Chondrocyte (in vitro differentiated cells): ENCODE measurements at regions not wholly inside any gene's neighbourhood (a gene's known extent, or its start where the extent isn't known, plus 50 kb on each side); places are given as distances from the start of the nearest gene placed in this dataset.

ENCODE experiments used
- DNase-seq: peaks from one replicate; pipeline ENCODE4 v3.0.0; 2021; ENCODE audit warnings: mixed read lengths, low spot score
- H3K27ac Mint-ChIP-seq: one replicate; pipeline ENCODE4 v1.8.0; 2021; ENCODE audit warnings: mild to moderate bottlenecking, moderate library complexity, mixed read lengths; ENCODE audit not compliant: unreplicated experiment
- H3K27me3 Mint-ChIP-seq: 2 replicates; pipeline ENCODE4 v1.8.0; 2021; ENCODE audit warnings: low read depth, mixed read lengths
- H3K36me3 Mint-ChIP-seq: 2 replicates; pipeline ENCODE4 v1.8.0; 2021; ENCODE audit warnings: low read depth, mixed read lengths
- H3K4me1 Mint-ChIP-seq: 2 replicates; pipeline ENCODE4 v1.8.0; 2021; ENCODE audit warnings: low read depth, mild to moderate bottlenecking, mixed read lengths
- H3K4me3 Mint-ChIP-seq: one replicate; pipeline ENCODE4 v1.8.0; 2021; ENCODE audit warnings: mild to moderate bottlenecking, moderate library complexity, mixed read lengths; ENCODE audit not compliant: unreplicated experiment
- H3K9me3 Mint-ChIP-seq: 2 replicates; pipeline ENCODE4 v1.8.0; 2021; ENCODE audit warnings: low read depth, mixed read lengths
- TF ChIP-seq, protein P1 (sequence below): fragments of 200-600 bp; sonication (generic); IDR thresholded peaks from 2 replicates; pipeline ENCODE4 v1.5.0; 2021; ENCODE audit warnings: antibody characterized with exemption, mild to moderate bottlenecking, moderate library complexity

DNA sequence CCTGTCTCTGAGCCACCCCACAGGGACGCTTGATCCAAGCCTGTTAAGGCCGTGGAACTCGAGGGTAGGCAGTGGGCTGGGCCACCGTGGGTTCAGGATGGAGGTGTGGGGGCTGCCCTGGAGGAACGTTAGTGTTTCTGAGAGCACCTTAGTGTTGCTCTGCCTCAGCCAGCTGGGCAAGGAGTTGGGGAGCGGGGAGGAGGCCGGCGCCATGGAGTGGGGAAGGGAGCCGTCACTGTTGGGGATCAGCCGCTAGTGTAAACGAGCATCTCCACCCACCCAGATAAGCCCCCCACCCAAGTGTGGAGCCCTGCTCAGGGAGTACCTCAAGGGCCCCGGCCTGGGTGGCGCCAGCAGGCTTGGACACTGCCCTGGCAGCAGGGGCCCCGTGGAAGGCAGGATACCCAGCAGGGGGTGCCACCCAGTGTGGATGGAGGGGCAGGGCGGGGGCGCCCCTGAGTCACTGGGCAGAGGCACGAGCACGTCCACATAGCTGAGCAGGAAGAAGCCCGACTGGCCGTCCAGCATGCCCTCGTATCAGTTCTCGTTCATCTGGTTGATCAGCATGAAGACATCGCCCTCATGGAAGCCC is 98.6 kb downstream of the KPNA2 start:
- Mint-ChIP-seq H3K27ac (no peak overlapping the region), H3K36me3 (peaks cover 8% of the 10 kb centered on the region), H3K9me3 (no peaks in the 10 kb centered on the region), H3K4me3 (no peak overlapping the region), H3K4me1 (peaks cover 3% of the 10 kb centered on the region), H3K27me3 (no peaks in the 10 kb centered on the region)
- DNase-seq, result no peak
- TF ChIP-seq, protein P1, sequence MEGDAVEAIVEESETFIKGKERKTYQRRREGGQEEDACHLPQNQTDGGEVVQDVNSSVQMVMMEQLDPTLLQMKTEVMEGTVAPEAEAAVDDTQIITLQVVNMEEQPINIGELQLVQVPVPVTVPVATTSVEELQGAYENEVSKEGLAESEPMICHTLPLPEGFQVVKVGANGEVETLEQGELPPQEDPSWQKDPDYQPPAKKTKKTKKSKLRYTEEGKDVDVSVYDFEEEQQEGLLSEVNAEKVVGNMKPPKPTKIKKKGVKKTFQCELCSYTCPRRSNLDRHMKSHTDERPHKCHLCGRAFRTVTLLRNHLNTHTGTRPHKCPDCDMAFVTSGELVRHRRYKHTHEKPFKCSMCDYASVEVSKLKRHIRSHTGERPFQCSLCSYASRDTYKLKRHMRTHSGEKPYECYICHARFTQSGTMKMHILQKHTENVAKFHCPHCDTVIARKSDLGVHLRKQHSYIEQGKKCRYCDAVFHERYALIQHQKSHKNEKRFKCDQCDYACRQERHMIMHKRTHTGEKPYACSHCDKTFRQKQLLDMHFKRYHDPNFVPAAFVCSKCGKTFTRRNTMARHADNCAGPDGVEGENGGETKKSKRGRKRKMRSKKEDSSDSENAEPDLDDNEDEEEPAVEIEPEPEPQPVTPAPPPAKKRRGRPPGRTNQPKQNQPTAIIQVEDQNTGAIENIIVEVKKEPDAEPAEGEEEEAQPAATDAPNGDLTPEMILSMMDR, result no peak

DNA sequence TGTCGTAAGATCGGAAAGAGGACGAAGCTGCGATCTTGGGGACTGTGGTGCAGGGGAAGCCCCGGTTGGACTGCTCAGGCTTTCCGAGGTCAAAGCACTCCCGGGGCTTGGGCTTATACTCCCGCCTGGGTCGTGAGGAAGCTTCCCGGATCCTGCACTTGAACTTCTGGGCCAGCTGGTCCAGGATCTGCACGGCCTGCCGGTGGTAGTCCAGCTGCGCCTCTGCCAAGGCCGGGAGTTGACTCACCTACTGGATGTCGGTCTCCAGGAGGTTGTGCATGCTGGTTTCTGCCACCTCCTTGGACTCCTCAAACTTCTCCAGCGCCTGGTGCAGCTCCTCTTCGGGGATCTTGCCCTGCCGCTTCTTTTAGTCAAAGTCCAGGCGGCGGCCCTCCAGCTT is 99.2 kb downstream of the KPNA2 start:
- H3K4me3 Mint-ChIP-seq, result no peak overlapping the region
- peaks cover 3% of the 10 kb centered on the region for H3K4me1 Mint-ChIP-seq
- H3K9me3 Mint-ChIP-seq, result no peaks in the 10 kb centered on the region
- H3K36me3 Mint-ChIP-seq, result peaks cover 8% of the 10 kb centered on the region
- no peaks in the 10 kb centered on the region for H3K27me3 Mint-ChIP-seq
- H3K27ac Mint-ChIP-seq, result no peak overlapping the region
- TF ChIP-seq, protein P1, result no peak
- no peak for DNase-seq

DNA sequence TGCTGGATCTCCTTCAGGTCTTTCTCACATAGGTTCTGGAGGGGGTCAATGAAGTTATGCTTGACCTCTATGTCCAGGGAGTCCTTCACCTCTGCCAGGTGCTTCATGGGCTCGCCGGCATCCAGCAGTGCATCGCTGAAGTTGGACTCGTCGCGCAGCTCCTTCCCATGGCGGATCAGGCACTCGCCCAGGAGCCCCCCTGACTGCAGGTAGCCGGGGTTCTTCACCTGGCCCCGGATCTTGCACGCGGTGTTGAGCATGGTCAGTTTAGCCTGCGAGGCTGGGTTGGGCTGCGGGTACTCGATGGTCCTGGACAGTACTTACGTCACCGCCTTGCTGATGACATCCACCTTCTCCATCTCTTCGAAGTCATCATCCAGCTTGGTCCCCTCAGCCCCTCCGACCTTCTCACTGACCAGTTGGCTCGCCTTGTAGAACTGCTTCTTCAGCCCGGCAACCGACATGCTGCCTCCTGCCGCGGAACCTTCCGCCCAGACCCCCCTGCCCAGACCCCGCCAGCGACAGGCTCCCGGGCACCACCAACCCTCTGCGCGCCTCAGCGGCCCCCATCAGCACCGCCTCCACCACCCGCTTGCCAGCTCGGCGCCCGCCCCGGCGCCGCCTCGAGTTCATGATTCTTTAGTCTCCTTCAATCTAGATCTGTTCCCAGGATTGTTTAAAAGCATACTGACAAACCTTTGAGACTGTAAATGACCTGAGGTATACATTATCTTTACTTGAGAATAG is 99.8 kb downstream of the KPNA2 start:
- no peak overlapping the region for H3K4me3 Mint-ChIP-seq
- H3K27ac Mint-ChIP-seq, result no peak overlapping the region
- no peak for DNase-seq
- TF ChIP-seq, protein P1, result no peak
- no peaks in the 10 kb centered on the region for H3K27me3 Mint-ChIP-seq
- no peaks in the 10 kb centered on the region for H3K9me3 Mint-ChIP-seq
- peaks cover 8% of the 10 kb centered on the region for H3K36me3 Mint-ChIP-seq
- no peaks in the 10 kb centered on the region for H3K4me1 Mint-ChIP-seq

DNA sequence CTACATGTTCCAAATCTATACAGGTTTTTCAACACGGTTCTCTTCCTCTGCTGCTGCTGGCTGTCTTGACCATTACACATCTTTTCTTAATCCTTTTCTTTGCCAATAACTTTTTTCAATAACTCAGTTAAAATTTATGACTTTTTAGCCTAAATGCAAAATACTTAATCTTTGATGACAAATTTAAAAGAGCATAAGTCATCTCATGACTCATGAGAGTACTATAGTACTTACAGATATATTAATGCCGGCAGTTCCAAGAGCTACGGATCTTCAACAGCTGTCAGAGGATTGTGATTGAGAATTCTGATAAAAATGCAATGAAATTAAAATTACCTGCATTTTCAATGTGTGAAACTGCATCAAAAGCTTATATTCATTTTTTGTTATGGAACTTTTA is 105.5 kb downstream of the KPNA2 start:
- TF ChIP-seq, protein P1, result no peak
- no peaks in the 10 kb centered on the region for H3K9me3 Mint-ChIP-seq
- no peak overlapping the region for H3K4me3 Mint-ChIP-seq
- no peak overlapping the region for H3K27ac Mint-ChIP-seq
- H3K27me3 Mint-ChIP-seq, result no peaks in the 10 kb centered on the region
- DNase-seq, result no peak
- no peaks in the 10 kb centered on the region for H3K36me3 Mint-ChIP-seq
- no peaks in the 10 kb centered on the region for H3K4me1 Mint-ChIP-seq

DNA sequence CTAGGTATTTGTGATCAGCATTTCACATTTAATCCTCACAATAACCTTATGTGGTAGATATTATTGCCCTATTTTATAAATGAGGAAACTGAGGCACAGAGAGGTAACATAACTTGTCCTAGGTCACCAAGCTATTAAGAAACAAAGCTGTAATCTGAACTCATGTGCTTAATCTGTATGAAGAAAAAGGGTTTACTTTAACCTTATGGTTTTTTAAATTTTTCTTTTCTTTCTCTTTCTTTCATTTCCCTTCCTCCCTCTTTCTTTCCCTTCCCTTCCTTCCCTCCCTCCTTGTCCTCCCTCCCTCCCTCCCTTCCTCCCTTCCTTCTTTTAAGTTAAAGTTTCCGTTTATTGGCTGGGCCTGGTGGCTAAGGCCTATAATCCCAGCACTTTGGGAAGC is 105.2 kb upstream of the AMZ2 start:
- no peak overlapping the region for H3K4me3 Mint-ChIP-seq
- no peaks in the 10 kb centered on the region for H3K36me3 Mint-ChIP-seq
- no peak overlapping the region for H3K27ac Mint-ChIP-seq
- H3K27me3 Mint-ChIP-seq, result no peaks in the 10 kb centered on the region
- TF ChIP-seq, protein P1, result no peak
- DNase-seq, result no peak
- H3K9me3 Mint-ChIP-seq, result no peaks in the 10 kb centered on the region
- no peaks in the 10 kb centered on the region for H3K4me1 Mint-ChIP-seq
